AG04450 (cell line): ENCODE measurements at regions not wholly inside any gene's neighbourhood (a gene's known extent, or its start where the extent isn't known, plus 50 kb on each side); places are given as distances from the start of the nearest gene placed in this dataset.

Source experiments
- CTCF ChIA-PET: fragments of 300-600, 350-600 bp; formaldehyde crosslinking; extraction: SDS; loops from one replicate; lab custom pipeline; 2022; ENCODE audit warnings: antibody characterized with exemption, inconsistent platforms; lab: Charles Lee
- POLR2A ChIA-PET: fragments of 350-600 bp; formaldehyde crosslinking; extraction: SDS; loops from one replicate; lab custom pipeline; 2021; ENCODE audit warnings: antibody characterized with exemption, inconsistent platforms; lab: Yijun Ruan, JAX
- DNase-seq: peaks from one replicate; pipeline ENCODE4 v3.0.0-alpha.2; 2011; ENCODE audit warnings: low read depth, low spot score
- H3K27ac ChIP-seq: one replicate; pipeline ENCODE4 v1.5.1; 2012; ENCODE audit warnings: low read depth, low read length, control low read depth
- H3K27me3 ChIP-seq: one replicate; pipeline ENCODE4 v1.6.0; 2012; ENCODE audit warnings: low read length; ENCODE audit not compliant: control insufficient read depth, insufficient read depth
- H3K4me3 ChIP-seq: 2 replicates; pipeline ENCODE4 v1.5.1; 2011; ENCODE audit warnings: mild to moderate bottlenecking, low read depth, low read length, control low read depth
- H3K9me3 ChIP-seq: 2 replicates; pipeline ENCODE4 v1.5.1; 2012; ENCODE audit warnings: low read length; ENCODE audit not compliant: control insufficient read depth, insufficient read depth
- CTCF ChIP-seq: IDR thresholded peaks from 2 replicates; pipeline ENCODE4 v1.5.1; 2011; ENCODE audit warnings: low read depth, low read length, control low read depth, inconsistent platforms

GRCh38 chr18:77329651-77330050 lies 80.0 kb downstream of the GALR1 start:
- Histone ChIP-seq H3K27me3 (no peaks in the 10 kb centered on the region), H3K27ac (no peak overlapping the region), H3K4me3 (no peak overlapping the region), H3K9me3 (peaks cover 3% of the 10 kb centered on the region)
- TF ChIP-seq CTCF: no peak
- ChIA-PET CTCF (no interaction called here), POLR2A (no interaction called here)
- DNase-seq: no peak

- H3K9me3 ChIP-seq: peaks cover 38% of the 10 kb centered on the region
- ChIA-PET POLR2A (no interaction called here), CTCF (no interaction called here)
- H3K27ac ChIP-seq: no peak overlapping the region
- no peak for TF ChIP-seq CTCF
- no peaks in the 10 kb centered on the region for H3K27me3 ChIP-seq
- no peak overlapping the region for H3K4me3 ChIP-seq
- DNase-seq: no peak
Observed at GRCh38 chr18:77334876-77335275, 85.2 kb downstream of the GALR1 start.

- H3K9me3 ChIP-seq: peaks cover 64% of the 10 kb centered on the region
- H3K27ac ChIP-seq: no peak overlapping the region
- H3K4me3 ChIP-seq: no peak overlapping the region
- H3K27me3 ChIP-seq: no peaks in the 10 kb centered on the region
- ChIA-PET CTCF (no interaction called here), POLR2A (no interaction called here)
- no peak for TF ChIP-seq CTCF
- DNase-seq: no peak
Observed at GRCh38 chr18:77337604-77338003, 88.0 kb downstream of the GALR1 start.

GRCh38 chr18:77339093-77339492 lies 89.4 kb downstream of the GALR1 start:
- TF ChIP-seq CTCF: no peak
- ChIA-PET POLR2A (no interaction called here), CTCF (no interaction called here)
- Histone ChIP-seq H3K27ac (no peak overlapping the region), H3K4me3 (no peak overlapping the region), H3K27me3 (no peaks in the 10 kb centered on the region), H3K9me3 (peaks cover 77% of the 10 kb centered on the region)
- no peak for DNase-seq

- no peak for DNase-seq
- H3K27me3 ChIP-seq: no peaks in the 10 kb centered on the region
- no peak overlapping the region for H3K4me3 ChIP-seq
- ChIA-PET CTCF (no interaction called here), POLR2A (no interaction called here)
- peaks cover 77% of the 10 kb centered on the region for H3K9me3 ChIP-seq
- no peak overlapping the region for H3K27ac ChIP-seq
- no peak for TF ChIP-seq CTCF
Observed at GRCh38 chr18:77339623-77340022, 90.0 kb downstream of the GALR1 start.
